HAP-1 (cell line): ENCODE measurements at regions not wholly inside any gene's neighbourhood (a gene's known extent, or its start where the extent isn't known, plus 50 kb on each side); places are given as distances from the start of the nearest gene placed in this dataset.

Source experiments
- DNase-seq, 2 experiments: peaks; one replicate each; pipeline ENCODE4 v3.0.0-alpha.2; 2016 to 2020; ENCODE audit warnings: low spot score in 2 of 2
- H3K27me3 ChIP-seq: fragments of 250-450 bp; sonication (Bioruptor Pico); 2 replicates; pipeline ENCODE4 v1.5.1; 2020; ENCODE audit warnings: low read depth, mild to moderate bottlenecking, moderate library complexity
- H3K36me3 ChIP-seq: fragments of 250-450 bp; sonication (Bioruptor Pico); replicated peaks from 2 replicates; pipeline ENCODE4 v1.5.1; 2020; ENCODE audit warnings: mild to moderate bottlenecking
- H3K4me1 ChIP-seq: fragments of 250-450 bp; sonication (Bioruptor Pico); 2 replicates; pipeline ENCODE4 v1.5.1; 2020; ENCODE audit warnings: mild to moderate bottlenecking
- H3K4me3 ChIP-seq: fragments of 250-450 bp; sonication (Bioruptor Pico); 2 replicates; pipeline ENCODE4 v1.5.1; 2020; ENCODE audit warnings: mild to moderate bottlenecking, moderate library complexity
- H3K9me3 ChIP-seq: fragments of 250-450 bp; sonication (Bioruptor Pico); 2 replicates; pipeline ENCODE4 v1.5.1; 2020; ENCODE audit warnings: mild to moderate bottlenecking, moderate library complexity
- in situ Hi-C: fragments of 300-500 bp; cut with MboI; formaldehyde crosslinking; loops from 3 replicates; pipeline ENCODE4 v1.14.3; 2020; ENCODE audit warnings: low sequenced_read_pairs, inconsistent platforms, mixed read lengths

DNA sequence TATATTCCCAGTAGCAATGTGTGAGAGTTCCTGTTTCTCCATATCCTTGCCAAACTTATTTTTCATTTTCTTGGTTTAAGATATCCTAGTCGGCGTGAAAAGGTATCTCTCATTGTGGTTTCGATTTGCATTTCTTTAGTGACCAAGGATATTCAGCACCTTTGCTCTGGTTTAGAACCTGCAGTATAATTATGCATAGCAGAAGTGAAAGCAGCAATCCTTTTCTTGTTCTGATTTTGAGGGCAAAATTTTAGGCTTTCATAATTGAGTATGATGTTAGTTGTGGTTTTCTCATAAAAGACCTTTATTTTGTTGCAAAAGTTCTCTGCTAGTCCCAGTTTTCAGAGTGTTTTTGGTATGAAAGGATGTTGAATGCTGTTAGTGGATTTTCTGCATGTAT lies 491.0 kb downstream of the FGF9 start:
- no peak overlapping the region for H3K4me3 ChIP-seq
- no peaks in the 10 kb centered on the region for H3K4me1 ChIP-seq

DNA sequence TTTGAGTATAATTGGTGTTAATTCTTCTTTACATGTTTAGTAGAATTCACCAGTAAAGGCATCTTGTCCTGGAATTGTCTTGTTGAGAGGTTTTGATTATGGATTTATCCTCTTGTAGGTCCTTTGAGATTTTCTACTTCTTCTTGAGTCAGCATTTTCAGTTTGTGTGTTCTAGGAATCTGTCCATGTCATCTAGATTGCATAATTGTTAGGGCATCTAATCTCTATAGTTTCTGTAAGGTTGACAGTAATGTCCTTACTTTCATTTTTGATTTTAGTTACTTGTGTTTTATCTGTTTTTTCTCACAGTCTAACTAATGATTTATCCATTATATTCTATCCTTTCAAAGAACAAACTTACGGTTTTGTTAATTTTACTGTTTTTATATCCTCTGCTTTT lies 492.0 kb downstream of the FGF9 start:
- H3K36me3 ChIP-seq: no peaks in the 10 kb centered on the region
- H3K4me3 ChIP-seq: no peak overlapping the region
- H3K4me1 ChIP-seq: no peaks in the 10 kb centered on the region
- in situ Hi-C loops: no loop called here
- DNase-seq: no peak
- H3K27me3 ChIP-seq: no peaks in the 10 kb centered on the region
- no peaks in the 10 kb centered on the region; the same call in none of the 2 replicates for H3K9me3 ChIP-seq

More for the DNA sequence above, 491.0 kb downstream of the FGF9 start:
- Histone ChIP-seq H3K36me3 (no peaks in the 10 kb centered on the region), H3K9me3 (no peaks in the 10 kb centered on the region; the same call in none of the 2 replicates), H3K27me3 (no peaks in the 10 kb centered on the region)
- in situ Hi-C loops: no loop called here
- DNase-seq: no peak

DNA sequence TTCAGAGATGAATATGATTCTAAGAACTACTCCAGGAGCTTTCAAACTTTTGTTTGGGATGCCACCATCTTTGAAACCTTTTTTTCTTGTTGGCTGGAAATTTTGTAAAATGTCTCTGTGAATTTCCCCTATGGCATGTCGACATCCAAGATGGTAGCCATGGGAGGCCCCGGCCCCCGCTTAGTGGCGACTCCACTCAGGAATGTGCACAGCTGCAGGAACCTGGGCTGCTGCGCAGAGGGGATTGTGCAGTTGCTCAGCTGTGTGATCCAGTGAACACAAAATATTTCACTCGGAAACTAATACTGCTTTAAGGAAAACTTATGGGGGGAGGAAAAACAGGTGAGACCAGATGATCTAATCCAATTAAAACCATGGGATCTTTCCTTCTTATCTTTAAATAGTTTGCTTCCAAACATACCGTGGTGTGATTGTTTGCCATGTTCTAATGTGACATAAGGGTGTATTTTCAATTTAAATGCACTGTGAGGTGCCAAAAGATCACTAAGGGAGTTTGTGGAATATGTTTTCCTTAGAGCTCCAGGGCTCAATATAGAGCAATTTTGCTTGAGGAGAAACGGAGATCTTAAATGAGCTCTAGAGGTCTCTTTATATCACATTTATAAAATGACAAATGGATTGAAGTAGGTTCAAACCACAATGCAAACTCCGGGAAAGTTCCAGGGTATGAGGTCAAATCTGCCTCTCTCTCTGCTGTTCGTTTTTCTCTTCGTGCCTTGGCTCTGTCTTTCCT lies 497.7 kb downstream of the FGF9 start:
- no peaks in the 10 kb centered on the region for H3K27me3 ChIP-seq

DNA sequence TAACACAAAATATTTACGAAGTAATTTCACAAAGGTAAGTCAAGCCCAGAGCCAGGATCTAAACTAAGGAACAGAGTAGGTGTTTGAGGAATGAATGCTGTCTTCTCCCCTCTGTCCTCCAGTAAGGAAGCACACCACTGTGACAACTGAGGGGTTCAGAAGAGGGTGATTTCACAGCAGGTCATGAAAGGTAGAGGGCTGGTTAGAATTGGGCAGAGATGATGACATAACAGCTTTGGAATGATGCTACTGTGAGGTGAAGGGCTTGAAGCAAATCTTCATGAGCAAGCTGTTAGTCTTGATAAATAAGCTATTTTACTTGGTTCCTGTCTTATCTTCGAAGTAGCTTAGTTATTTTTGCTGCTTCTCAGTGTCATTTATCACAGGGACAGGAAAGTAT lies 498.6 kb downstream of the FGF9 start:
- in situ Hi-C loops: no loop called here
- Histone ChIP-seq H3K9me3 (no peaks in the 10 kb centered on the region), H3K27me3 (no peaks in the 10 kb centered on the region), H3K4me1 (no peaks in the 10 kb centered on the region), H3K4me3 (no peak overlapping the region), H3K36me3 (no peaks in the 10 kb centered on the region)
- DNase-seq: no peak

More for the DNA sequence above, 497.7 kb downstream of the FGF9 start:
- H3K9me3 ChIP-seq: no peaks in the 10 kb centered on the region; the same call in 1 of the 2 replicates
- DNase-seq: no peak
- H3K4me3 ChIP-seq: no peak overlapping the region
- in situ Hi-C loops: no loop called here
- H3K4me1 ChIP-seq: no peaks in the 10 kb centered on the region
- H3K36me3 ChIP-seq: no peaks in the 10 kb centered on the region

DNA sequence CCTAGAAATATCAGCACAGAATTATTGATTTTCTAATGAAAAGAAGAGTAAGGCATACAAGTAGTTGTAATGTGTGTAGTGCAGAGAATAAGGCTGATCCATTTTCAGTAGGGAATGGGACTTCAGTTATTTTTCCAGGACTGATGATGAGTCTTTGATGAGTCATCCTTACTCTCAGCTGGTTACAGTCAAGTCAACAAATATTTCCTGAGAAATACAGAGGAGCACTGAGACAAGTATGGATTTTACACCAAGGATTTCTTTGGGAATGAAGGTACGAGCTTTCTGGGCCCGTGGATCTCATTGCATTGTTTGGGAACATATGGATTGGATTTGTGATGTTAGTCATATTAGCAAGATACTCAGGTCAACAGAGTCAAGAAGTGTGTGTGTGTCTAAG lies 502.7 kb downstream of the FGF9 start:
- Histone ChIP-seq H3K4me1 (no peaks in the 10 kb centered on the region), H3K27me3 (no peaks in the 10 kb centered on the region), H3K4me3 (no peak overlapping the region), H3K36me3 (no peaks in the 10 kb centered on the region), H3K9me3 (peaks cover 5% of the 10 kb centered on the region; the same call in 1 of the 2 replicates)
- no peak for DNase-seq
- in situ Hi-C loops: no loop called here

DNA sequence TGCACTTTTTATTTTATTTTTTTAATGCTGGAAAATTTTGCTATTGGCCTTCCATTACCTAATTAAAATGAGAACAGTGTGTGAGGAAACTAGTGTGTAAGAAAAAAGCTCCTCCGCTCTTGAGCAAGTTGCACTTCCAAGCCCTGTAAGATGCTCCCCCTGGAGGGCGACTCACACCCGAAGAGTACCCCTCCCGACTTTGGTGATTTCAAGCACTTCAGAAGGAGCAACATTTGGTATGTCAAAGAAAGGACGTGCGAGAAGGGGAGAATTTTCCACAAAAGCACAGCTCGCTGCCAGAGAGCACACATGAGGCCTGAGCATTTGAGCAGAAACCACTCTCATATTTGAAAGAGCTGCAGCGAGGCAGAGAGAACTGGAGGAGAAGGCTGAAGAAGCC lies 504.4 kb downstream of the FGF9 start:
- Histone ChIP-seq H3K4me1 (no peaks in the 10 kb centered on the region), H3K36me3 (no peaks in the 10 kb centered on the region), H3K27me3 (no peaks in the 10 kb centered on the region), H3K4me3 (no peak overlapping the region), H3K9me3 (peaks cover 5% of the 10 kb centered on the region; the same call in 1 of the 2 replicates)
- in situ Hi-C loops: no loop called here
- DNase-seq: no peak

DNA sequence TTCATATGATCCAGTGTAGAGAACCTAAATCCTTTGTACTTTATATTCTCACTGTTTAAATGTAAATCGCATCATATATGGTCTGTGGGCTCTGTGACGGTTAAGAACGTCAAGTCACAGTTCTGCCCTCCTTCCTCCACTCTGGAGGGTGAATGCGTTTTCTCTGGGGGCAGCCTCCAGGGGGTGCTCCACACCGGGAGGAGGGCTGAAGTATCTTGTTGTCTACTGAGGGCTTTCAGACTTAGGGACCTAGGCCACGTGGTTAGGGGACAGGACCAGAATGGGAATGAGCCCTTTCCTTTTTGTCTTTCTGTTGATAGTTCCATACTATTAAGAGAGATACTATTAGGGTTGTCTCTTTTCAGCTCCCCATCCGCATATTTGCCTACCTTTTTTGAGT lies 504.9 kb downstream of the FGF9 start:
- H3K9me3 ChIP-seq: peaks cover 5% of the 10 kb centered on the region; the same call in 1 of the 2 replicates
- H3K27me3 ChIP-seq: no peaks in the 10 kb centered on the region
- in situ Hi-C loops: no loop called here
- H3K36me3 ChIP-seq: no peaks in the 10 kb centered on the region
- no peak for DNase-seq
- no peaks in the 10 kb centered on the region for H3K4me1 ChIP-seq
- H3K4me3 ChIP-seq: no peak overlapping the region

DNA sequence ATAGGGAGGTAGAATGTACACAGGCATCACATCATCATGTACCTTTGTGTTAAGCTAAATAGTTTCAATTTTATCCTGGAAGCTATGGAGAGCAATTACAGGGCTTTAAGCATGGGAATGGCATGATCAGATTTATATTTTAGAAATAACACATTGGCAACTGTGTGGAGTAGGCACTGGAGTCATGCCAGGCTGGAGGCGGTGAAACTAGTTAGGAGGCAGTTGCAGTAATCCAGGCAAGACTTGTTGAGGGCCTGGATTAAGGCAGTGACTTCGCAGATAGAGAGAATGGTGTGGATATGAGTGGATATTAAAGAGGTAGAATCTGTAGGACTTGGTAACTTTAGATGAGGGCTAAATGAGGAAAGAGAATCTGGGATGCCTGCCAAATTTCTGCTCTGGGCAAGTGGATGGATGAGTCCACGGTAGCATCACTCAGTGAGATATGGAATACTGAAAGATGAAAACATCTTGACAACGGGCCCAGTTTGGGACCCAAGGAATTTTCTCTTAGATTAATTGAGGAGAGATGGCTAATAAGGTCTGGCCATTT lies 506.2 kb downstream of the FGF9 start:
- H3K27me3 ChIP-seq: no peaks in the 10 kb centered on the region
- H3K9me3 ChIP-seq: peaks cover 5% of the 10 kb centered on the region; the same call in 1 of the 2 replicates
- no peak for DNase-seq
- in situ Hi-C loops: no loop called here
- H3K4me3 ChIP-seq: no peak overlapping the region
- H3K36me3 ChIP-seq: no peaks in the 10 kb centered on the region
- no peaks in the 10 kb centered on the region for H3K4me1 ChIP-seq

DNA sequence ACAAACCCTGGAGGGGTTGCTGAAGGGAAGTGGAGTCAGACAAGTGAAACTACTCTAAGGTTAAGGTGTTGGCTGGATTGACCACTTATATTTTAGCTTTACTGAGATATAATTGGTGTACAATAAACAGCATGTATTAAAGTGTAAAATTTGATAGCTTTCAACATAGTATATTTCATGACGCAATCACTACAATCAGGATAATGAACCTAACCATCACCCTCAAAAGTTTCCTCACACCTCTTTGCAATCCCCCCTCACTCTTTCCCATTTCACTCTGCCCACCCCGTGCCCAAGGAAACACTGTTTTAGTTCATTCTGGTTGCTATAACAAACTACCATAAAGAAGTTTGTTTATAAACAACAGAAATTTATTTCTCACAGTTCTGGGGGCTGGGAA lies 508.0 kb downstream of the FGF9 start:
- no peak for DNase-seq
- H3K36me3 ChIP-seq: no peaks in the 10 kb centered on the region
- in situ Hi-C loops: no loop called here

DNA sequence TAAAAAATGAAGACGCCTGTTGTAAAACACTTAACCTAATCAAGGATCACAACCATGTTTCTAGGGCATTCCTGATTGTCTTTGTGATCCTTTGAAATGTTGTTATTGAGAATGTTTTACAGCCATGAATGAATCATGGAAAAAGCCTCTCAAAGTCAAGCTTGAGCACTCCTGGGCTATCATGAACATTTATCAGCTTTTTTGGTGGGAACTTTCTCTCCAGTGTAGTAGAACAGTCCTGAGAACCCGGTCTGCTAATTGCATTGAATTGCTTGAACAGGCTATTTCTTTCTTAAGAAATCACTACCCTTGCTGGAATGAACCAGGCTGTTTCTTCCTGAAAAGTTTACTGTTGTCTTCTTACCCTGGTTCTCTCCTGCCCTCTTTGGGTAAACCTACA lies 516.5 kb downstream of the FGF9 start:
- in situ Hi-C loops: no loop called here
- Histone ChIP-seq H3K4me3 (no peak overlapping the region), H3K27me3 (no peaks in the 10 kb centered on the region), H3K9me3 (no peaks in the 10 kb centered on the region; the same call in 1 of the 2 replicates), H3K36me3 (no peaks in the 10 kb centered on the region), H3K4me1 (no peaks in the 10 kb centered on the region)
- no peak for DNase-seq

More for the DNA sequence above, 508.0 kb downstream of the FGF9 start:
- H3K4me1 ChIP-seq: no peaks in the 10 kb centered on the region
- no peaks in the 10 kb centered on the region for H3K27me3 ChIP-seq
- peaks cover 5% of the 10 kb centered on the region; the same call in 1 of the 2 replicates for H3K9me3 ChIP-seq
- H3K4me3 ChIP-seq: no peak overlapping the region

DNA sequence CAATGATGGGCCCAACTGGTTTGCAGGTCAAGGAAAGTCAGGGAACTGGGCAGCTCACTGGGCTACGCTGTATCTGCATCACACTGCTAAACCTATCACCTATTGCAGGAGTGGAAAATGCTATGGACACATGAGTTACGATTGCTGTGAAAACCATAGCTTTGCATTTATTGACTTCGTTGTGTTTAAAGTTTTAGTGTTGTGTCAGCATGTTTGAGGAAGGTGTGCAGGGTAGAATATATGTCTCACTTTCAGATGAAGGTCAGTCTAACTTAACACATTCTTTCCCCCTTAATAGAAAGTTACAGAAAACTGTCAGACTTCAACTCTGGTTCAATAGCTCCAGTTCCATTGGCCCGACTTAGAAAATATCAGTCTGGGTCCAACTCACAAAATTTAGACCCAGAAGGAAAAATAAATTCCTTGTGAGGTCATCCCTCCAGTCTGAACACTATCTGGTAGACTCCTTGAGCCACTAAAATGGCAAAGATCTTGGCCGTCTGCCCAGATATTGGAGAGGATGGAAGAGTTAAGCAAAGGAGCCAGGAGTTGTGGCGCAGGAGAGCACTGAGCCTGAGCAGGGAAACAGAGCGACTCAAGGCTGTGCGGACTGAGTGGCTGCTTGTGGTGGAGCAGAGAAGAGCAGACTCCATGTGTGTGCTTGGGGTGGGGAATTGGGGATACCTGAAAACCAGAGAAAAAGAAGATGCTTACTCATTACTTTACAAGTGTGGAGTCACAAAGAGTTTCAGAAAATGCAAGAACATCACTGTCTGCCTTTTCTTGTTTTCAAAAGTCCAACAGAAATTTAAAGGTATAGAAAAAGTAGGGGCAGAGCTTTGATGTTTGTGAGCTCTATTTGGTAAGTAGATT lies 518.5 kb downstream of the FGF9 start:
- Histone ChIP-seq H3K4me1 (no peaks in the 10 kb centered on the region), H3K36me3 (no peaks in the 10 kb centered on the region), H3K27me3 (no peaks in the 10 kb centered on the region), H3K4me3 (no peak overlapping the region), H3K9me3 (no peaks in the 10 kb centered on the region; the same call in 1 of the 2 replicates)
- in situ Hi-C loops: no loop called here
- DNase-seq: no peak

DNA sequence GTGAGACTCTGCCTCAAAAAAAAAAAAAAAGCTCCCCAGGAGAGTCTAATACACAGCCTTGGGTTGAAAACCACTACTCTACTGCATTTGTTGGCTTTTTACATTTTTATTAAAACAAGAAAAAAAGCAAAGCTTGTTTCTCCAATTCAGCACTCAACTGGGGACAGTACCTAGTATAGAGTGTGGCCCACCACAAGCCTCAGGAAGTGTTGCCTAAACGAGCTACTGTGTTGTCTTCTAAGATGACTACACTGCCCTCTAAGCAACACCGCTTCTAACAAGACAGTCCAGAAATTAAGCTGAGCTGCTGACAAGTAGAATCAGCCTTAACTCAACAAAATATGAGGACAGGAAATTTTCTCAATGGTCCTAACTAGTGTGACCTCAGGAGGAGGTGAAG lies 522.2 kb downstream of the FGF9 start:
- H3K4me1 ChIP-seq: no peaks in the 10 kb centered on the region
- H3K4me3 ChIP-seq: no peak overlapping the region
- in situ Hi-C loops: no loop called here
- H3K36me3 ChIP-seq: no peaks in the 10 kb centered on the region
- no peaks in the 10 kb centered on the region; the same call in 1 of the 2 replicates for H3K9me3 ChIP-seq
- no peak for DNase-seq
- no peaks in the 10 kb centered on the region for H3K27me3 ChIP-seq

DNA sequence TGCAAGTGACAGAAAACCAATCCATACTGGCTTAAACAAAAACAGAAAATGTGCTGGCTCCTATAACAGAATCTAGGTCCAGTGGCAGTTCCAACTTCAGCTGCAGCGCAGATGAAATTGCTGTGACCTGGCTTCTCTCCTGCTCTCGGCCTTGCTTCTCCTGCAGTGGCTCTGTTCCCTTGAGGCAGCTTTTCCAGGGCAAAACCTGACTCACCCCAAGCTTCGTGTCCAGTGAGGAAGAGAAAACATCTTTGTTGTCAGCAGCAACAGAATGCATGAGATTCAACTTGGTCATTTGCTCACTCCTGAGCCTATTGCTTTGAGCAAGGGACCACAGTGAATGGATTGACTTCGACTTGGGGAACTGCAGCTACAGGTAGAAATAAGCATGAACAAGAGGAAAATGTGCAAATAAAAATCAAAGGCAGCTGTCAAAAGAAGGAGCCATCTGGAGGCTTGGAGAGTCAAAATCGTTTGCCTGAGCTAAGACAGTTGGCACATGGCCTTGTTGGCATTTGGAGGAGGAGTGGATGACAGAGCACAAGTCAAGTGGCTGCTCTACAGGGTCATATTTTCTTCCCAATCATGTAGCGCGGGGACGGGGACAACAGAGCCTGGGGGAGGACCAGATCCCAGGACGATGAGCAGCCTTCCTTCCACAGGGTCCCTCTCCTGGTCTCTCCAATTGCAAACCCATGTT lies 523.4 kb downstream of the FGF9 start:
- DNase-seq: no peak
- in situ Hi-C loops: no loop called here
- Histone ChIP-seq H3K4me3 (no peak overlapping the region), H3K36me3 (no peaks in the 10 kb centered on the region), H3K4me1 (no peaks in the 10 kb centered on the region), H3K27me3 (no peaks in the 10 kb centered on the region), H3K9me3 (no peaks in the 10 kb centered on the region; the same call in 1 of the 2 replicates)
